KMS-11 (cell line): ENCODE measurements at regions not wholly inside any gene's neighbourhood (a gene's known extent, or its start where the extent isn't known, plus 50 kb on each side); places are given as distances from the start of the nearest gene placed in this dataset.

Experiments
- H2AFZ ChIP-seq: fragments of 200-600 bp; sonication (generic); 2 replicates; pipeline ENCODE4 v1.6.1; 2016; ENCODE audit warnings: antibody characterized with exemption, mixed run types, low read depth
- H3K27ac ChIP-seq: fragments of 200-600 bp; sonication (generic); 2 replicates; pipeline ENCODE4 v1.6.1; 2016; ENCODE audit warnings: mild to moderate bottlenecking, mixed run types
- H3K27me3 ChIP-seq: fragments of 200-600 bp; sonication (generic); 2 replicates; pipeline ENCODE4 v1.6.1; 2017; ENCODE audit warnings: mild to moderate bottlenecking, low read depth, mixed run types, moderate library complexity; ENCODE audit not compliant: insufficient read depth
- H3K36me3 ChIP-seq: fragments of 200-600 bp; sonication (generic); 2 replicates; pipeline ENCODE4 v1.6.1; 2017; ENCODE audit warnings: mild to moderate bottlenecking, mixed run types; ENCODE audit not compliant: insufficient read depth
- H3K4me1 ChIP-seq: fragments of 200-600 bp; sonication (generic); 2 replicates; pipeline ENCODE4 v1.6.1; 2016; ENCODE audit warnings: mild to moderate bottlenecking, low read depth, mixed run types; ENCODE audit not compliant: poor library complexity, severe bottlenecking
- H3K4me2 ChIP-seq: fragments of 200-600 bp; sonication (generic); 2 replicates; pipeline ENCODE4 v1.7.0; 2016; ENCODE audit warnings: mild to moderate bottlenecking, mixed run types
- H3K4me3 ChIP-seq: fragments of 200-600 bp; sonication (generic); IDR thresholded peaks from 2 replicates; pipeline ENCODE4 v1.6.1; 2017; ENCODE audit warnings: low read depth, low read length, mixed read lengths; ENCODE audit not compliant: insufficient read depth
- H3K79me2 ChIP-seq: fragments of 200-600 bp; sonication (generic); 2 replicates; pipeline ENCODE4 v1.6.1; 2016; ENCODE audit warnings: low read depth, mixed run types; ENCODE audit not compliant: insufficient read depth
- H3K9ac ChIP-seq: fragments of 200-600 bp; sonication (generic); 2 replicates; pipeline ENCODE4 v1.6.1; 2016; ENCODE audit warnings: mild to moderate bottlenecking, mixed run types
- H4K20me1 ChIP-seq: fragments of 200-600 bp; sonication (generic); 2 replicates; pipeline ENCODE4 v1.6.1; 2016; ENCODE audit warnings: mild to moderate bottlenecking, mixed run types; ENCODE audit not compliant: insufficient read depth
- CTCF ChIP-seq: fragments of 200-600 bp; sonication (generic); conservative IDR thresholded peaks from 2 replicates; pipeline ENCODE4 v1.6.1; 2017; ENCODE audit warnings: low read depth, mild to moderate bottlenecking, antibody characterized with exemption, low read length, moderate library complexity, mixed read lengths

- H3K4me2 ChIP-seq, result no peak overlapping the region
- H3K27me3 ChIP-seq, result peaks cover 90% of the 10 kb centered on the region
- H3K27ac ChIP-seq, result no peak overlapping the region
- no peaks in the 10 kb centered on the region for H3K36me3 ChIP-seq
- H3K79me2 ChIP-seq, result no peaks in the 10 kb centered on the region
- H3K4me1 ChIP-seq, result no peaks in the 10 kb centered on the region
- H4K20me1 ChIP-seq, result no peaks in the 10 kb centered on the region
- H2AFZ ChIP-seq, result no peak overlapping the region
- TF ChIP-seq CTCF, result no peak
- H3K4me3 ChIP-seq, result no peak overlapping the region
- H3K9ac ChIP-seq, result no peak overlapping the region
Measured at GRCh38 chr17:79331492-79331891, 256.9 kb downstream of the ENGASE start.

GRCh38 chr17:79330696-79331095, 256.1 kb downstream of the ENGASE start:
- Histone ChIP-seq H3K79me2 (no peaks in the 10 kb centered on the region), H3K4me1 (no peaks in the 10 kb centered on the region), H3K4me3 (no peak overlapping the region), H3K4me2 (no peak overlapping the region), H3K27me3 (peaks cover 86% of the 10 kb centered on the region), H3K9ac (no peak overlapping the region), H3K27ac (no peak overlapping the region), H3K36me3 (no peaks in the 10 kb centered on the region), H4K20me1 (no peaks in the 10 kb centered on the region), H2AFZ (no peak overlapping the region)
- TF ChIP-seq CTCF, result no peak

- Histone ChIP-seq H3K79me2 (no peaks in the 10 kb centered on the region), H3K4me1 (no peaks in the 10 kb centered on the region), H2AFZ (no peak overlapping the region), H4K20me1 (no peaks in the 10 kb centered on the region), H3K9ac (no peak overlapping the region), H3K27ac (no peak overlapping the region), H3K36me3 (no peaks in the 10 kb centered on the region), H3K4me2 (no peak overlapping the region), H3K4me3 (no peak overlapping the region), H3K27me3 (peaks cover 88% of the 10 kb centered on the region)
- TF ChIP-seq CTCF, result no peak
Measured at GRCh38 chr17:79330229-79330628, 255.6 kb downstream of the ENGASE start.

GRCh38 chr17:79326814-79327213, 252.2 kb downstream of the ENGASE start:
- no peaks in the 10 kb centered on the region for H4K20me1 ChIP-seq
- H3K79me2 ChIP-seq, result no peaks in the 10 kb centered on the region
- H3K27ac ChIP-seq, result no peak overlapping the region
- H3K4me1 ChIP-seq, result no peaks in the 10 kb centered on the region
- H3K36me3 ChIP-seq, result no peaks in the 10 kb centered on the region
- no peak for TF ChIP-seq CTCF
- H3K4me2 ChIP-seq, result no peak overlapping the region
- H3K4me3 ChIP-seq, result no peak overlapping the region
- H3K9ac ChIP-seq, result no peak overlapping the region
- no peak overlapping the region for H2AFZ ChIP-seq
- peaks cover 76% of the 10 kb centered on the region for H3K27me3 ChIP-seq
